Activated naive CD4-positive, alpha-beta T cell treated with anti-CD3 and anti-CD28 coated beads, Interleukin-2, amount 10 ng/mL, durations not matched to agents 7 days and 5 days (primary cell): ENCODE measurements at regions not wholly inside any gene's neighbourhood (a gene's known extent, or its start where the extent isn't known, plus 50 kb on each side); places are given as distances from the start of the nearest gene placed in this dataset.
"Not testable (repeated sequence)": the region's sequence is repeated elsewhere in the genome, so short reads cannot be mapped to it uniquely, and the experiment has no call there.

Source experiments
- CTCF ChIA-PET: fragments of 350-600 bp; sonication (Branson Sonifier 250); formaldehyde crosslinking; loops from one replicate; lab custom pipeline; 2021; ENCODE audit warnings: antibody characterized with exemption; lab: Charles Lee
- DNase-seq: peaks from one replicate; pipeline ENCODE4 v3.0.0-alpha.2; 2020
- H3K27ac Mint-ChIP-seq: one replicate; pipeline ENCODE4 v1.8.0; 2021; ENCODE audit warnings: mild to moderate bottlenecking, moderate library complexity, mixed read lengths
- H3K27me3 Mint-ChIP-seq: one replicate; pipeline ENCODE4 v1.8.0; 2021; ENCODE audit warnings: mild to moderate bottlenecking, mixed read lengths
- H3K36me3 Mint-ChIP-seq: one replicate; pipeline ENCODE4 v1.8.0; 2021; ENCODE audit warnings: mixed read lengths
- H3K4me1 Mint-ChIP-seq: one replicate; pipeline ENCODE4 v1.8.0; 2021; ENCODE audit warnings: mixed read lengths
- H3K4me3 Mint-ChIP-seq: one replicate; pipeline ENCODE4 v1.8.0; 2021; ENCODE audit warnings: mild to moderate bottlenecking, moderate library complexity, mixed read lengths
- H3K9me3 Mint-ChIP-seq: one replicate; pipeline ENCODE4 v1.8.0; 2021; ENCODE audit warnings: mixed read lengths

DNA sequence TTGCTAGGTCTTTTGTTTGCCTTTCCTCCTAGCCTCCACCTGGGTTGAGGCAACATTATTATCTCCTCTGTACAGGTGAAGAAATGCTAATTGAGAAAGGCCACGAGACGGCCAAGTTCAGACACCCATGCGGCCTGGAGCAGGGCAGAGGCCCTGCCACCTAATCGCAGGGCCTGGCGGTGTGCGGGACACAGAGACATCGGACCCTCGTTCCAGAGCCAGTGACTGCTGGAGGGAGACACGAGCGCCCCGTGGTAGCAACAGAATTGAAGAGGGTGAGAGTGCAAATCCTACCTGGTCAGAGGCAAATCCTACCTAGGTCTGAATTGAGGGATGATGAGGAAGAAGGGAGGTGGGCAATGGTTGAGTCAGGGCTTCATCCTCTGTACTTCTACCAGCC lies 113.8 kb upstream of the MEF2A start:
- H3K4me1 Mint-ChIP-seq = peaks cover 44% of the 10 kb centered on the region
- H3K27ac Mint-ChIP-seq = peak overlapping the region; percentile 34
- H3K4me3 Mint-ChIP-seq = no peak overlapping the region
- no peaks in the 10 kb centered on the region for H3K9me3 Mint-ChIP-seq
- H3K27me3 Mint-ChIP-seq = peaks cover 60% of the 10 kb centered on the region
- CTCF ChIA-PET = no interaction called here
- DNase-seq = no peak
- no peaks in the 10 kb centered on the region for H3K36me3 Mint-ChIP-seq

- Mint-ChIP-seq H3K27me3 (peaks cover 57% of the 10 kb centered on the region), H3K36me3 (no peaks in the 10 kb centered on the region), H3K27ac (peak overlapping the region; percentile 21), H3K4me3 (no peak overlapping the region), H3K4me1 (peaks cover 40% of the 10 kb centered on the region), H3K9me3 (no peaks in the 10 kb centered on the region)
- CTCF ChIA-PET = no interaction called here
- no peak for DNase-seq
Observed at GRCh38 chr15:99452728-99453636, 112.8 kb upstream of the MEF2A start.

- Mint-ChIP-seq H3K4me3 (no peak overlapping the region), H3K9me3 (no peaks in the 10 kb centered on the region), H3K36me3 (no peaks in the 10 kb centered on the region), H3K27ac (no peak overlapping the region), H3K27me3 (peaks cover 55% of the 10 kb centered on the region), H3K4me1 (peaks cover 34% of the 10 kb centered on the region)
- no peak for DNase-seq
- CTCF ChIA-PET = no interaction called here
Observed at GRCh38 chr15:99453637-99454030, 112.2 kb upstream of the MEF2A start.

DNA sequence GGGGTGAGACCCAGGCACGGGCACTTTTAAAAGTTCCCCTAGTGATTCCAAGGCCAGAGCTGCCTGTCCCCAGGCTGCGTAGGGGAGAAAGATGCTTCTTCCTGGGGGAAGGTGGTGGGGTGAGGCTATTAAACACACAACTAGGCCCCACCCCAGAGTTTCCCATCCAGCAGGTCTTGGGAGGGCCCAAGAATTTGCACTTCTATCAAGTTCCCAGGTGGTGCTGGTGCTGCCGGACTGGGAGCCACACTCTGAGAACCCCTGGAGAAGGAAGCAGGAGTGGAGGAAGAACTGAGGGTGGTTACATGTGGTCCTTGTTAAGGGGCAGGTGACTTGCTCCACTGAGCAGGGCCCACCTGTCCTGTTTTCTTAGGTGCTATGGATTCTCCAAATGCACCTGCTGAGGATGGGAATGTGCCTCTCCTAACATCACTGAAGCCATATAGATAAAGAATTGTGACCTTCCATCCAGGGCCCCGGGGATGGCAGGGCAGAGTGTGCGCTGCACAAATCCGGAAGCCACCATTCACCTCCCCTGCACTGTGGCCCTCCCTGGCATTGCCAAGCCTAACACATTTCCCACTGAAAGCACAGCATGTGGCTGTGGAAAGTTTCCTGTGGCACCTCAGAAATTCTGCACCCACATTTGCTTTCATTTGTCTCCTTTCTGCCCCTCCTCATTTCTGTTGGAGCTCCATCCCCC lies 111.5 kb upstream of the MEF2A start:
- Mint-ChIP-seq H3K4me3 (no peak overlapping the region), H3K36me3 (no peaks in the 10 kb centered on the region), H3K4me1 (peaks cover 33% of the 10 kb centered on the region), H3K27me3 (peaks cover 51% of the 10 kb centered on the region), H3K9me3 (no peaks in the 10 kb centered on the region), H3K27ac (no peak overlapping the region)
- DNase-seq = no peak
- CTCF ChIA-PET = no interaction called here

- no peaks in the 10 kb centered on the region for H3K36me3 Mint-ChIP-seq
- CTCF ChIA-PET = no interaction called here
- no peak for DNase-seq
- peaks cover 51% of the 10 kb centered on the region for H3K27me3 Mint-ChIP-seq
- H3K4me1 Mint-ChIP-seq = peaks cover 26% of the 10 kb centered on the region
- no peaks in the 10 kb centered on the region for H3K9me3 Mint-ChIP-seq
- H3K4me3 Mint-ChIP-seq = no peak overlapping the region
- no peak overlapping the region for H3K27ac Mint-ChIP-seq
Observed at GRCh38 chr15:99454941-99455788, 110.6 kb upstream of the MEF2A start.

GRCh38 chr15:99455789-99456160 lies 110.0 kb upstream of the MEF2A start:
- Mint-ChIP-seq H3K9me3 (no peaks in the 10 kb centered on the region), H3K36me3 (no peaks in the 10 kb centered on the region), H3K4me1 (peaks cover 20% of the 10 kb centered on the region), H3K27me3 (peaks cover 48% of the 10 kb centered on the region), H3K4me3 (no peak overlapping the region), H3K27ac (no peak overlapping the region)
- CTCF ChIA-PET = no interaction called here
- no peak for DNase-seq

DNA sequence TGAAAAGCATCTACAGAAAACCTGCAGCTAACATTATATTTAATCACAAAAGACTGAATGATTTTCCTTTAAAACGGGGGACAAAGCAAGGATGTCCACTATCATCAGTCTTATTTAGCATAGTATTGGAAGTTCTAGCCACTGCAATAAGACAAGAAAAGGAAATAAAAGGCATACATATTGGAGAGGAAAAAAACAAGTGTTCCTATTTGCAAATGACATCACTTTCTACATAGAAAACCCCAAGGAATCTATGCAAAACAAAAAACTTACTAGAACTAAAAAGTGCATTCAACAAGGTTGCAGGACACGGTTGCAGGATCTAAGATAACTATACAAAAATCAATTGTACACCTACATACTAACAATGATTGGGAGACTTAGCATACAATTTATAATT lies 101.6 kb upstream of the MEF2A start:
- Mint-ChIP-seq H3K27ac (no peak overlapping the region), H3K27me3 (peaks cover 13% of the 10 kb centered on the region), H3K9me3 (peaks cover 15% of the 10 kb centered on the region), H3K4me1 (no peaks in the 10 kb centered on the region), H3K36me3 (no peaks in the 10 kb centered on the region), H3K4me3 (no peak overlapping the region)
- no peak for DNase-seq
- CTCF ChIA-PET = no interaction called here

DNA sequence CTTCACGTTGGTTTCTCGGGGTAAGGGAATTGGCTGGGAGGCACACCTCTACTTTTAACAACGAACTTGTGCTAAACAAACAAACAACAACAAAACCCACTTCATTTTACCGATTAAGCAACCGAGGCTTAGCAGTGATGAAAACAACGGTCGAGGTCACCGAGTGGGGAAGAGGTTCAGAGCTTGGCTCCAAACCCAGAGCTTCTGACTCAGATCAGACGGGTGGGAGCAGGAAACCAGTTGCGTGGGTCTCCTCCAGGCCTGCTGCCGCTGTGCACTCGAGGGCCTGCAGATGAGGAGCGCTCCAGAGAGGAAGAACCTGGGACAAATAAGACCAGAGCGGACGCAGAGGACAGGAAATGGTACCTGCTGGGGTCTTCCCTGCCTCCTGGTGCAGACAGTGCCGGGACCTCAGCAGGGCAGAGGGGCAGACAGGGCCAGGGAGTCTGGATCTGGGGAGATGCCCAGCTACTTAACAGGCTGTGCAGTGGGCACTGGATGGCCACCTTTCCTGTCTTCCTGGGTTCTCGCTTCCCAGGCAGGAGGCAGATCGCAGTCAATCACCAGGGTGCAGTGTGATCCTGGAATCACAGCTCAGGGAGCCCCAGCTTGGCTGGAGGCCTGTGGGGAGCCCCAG lies 99.0 kb upstream of the MEF2A start:
- peaks cover 21% of the 10 kb centered on the region for H3K27me3 Mint-ChIP-seq
- no peak for DNase-seq
- H3K9me3 Mint-ChIP-seq = peaks cover 15% of the 10 kb centered on the region
- H3K36me3 Mint-ChIP-seq = no peaks in the 10 kb centered on the region
- H3K27ac Mint-ChIP-seq = no peak overlapping the region
- H3K4me1 Mint-ChIP-seq = no peaks in the 10 kb centered on the region
- CTCF ChIA-PET = no interaction called here
- H3K4me3 Mint-ChIP-seq = no peak overlapping the region

DNA sequence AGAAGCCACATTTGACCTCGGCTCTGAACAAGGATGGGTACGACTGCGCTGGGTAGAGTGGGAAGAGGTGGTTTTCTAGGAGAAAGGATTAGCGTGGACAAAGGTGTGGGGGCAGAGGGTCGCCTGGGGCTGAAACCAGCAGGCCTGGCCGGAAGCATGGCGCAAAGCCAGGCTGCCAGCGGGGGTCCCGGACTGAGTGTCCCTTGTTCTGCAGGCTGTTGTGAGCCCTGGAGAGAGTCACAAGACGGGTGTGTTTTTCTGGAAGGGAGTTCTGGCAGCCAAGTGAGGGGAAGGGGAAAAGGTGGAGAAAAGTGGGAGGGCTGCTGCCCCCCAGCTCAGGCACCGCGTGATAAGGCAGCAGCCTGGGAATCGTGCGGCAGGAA lies 98.5 kb upstream of the MEF2A start:
- CTCF ChIA-PET = no interaction called here
- Mint-ChIP-seq H3K36me3 (no peaks in the 10 kb centered on the region), H3K4me3 (no peak overlapping the region), H3K27ac (no peak overlapping the region), H3K4me1 (no peaks in the 10 kb centered on the region), H3K27me3 (peaks cover 21% of the 10 kb centered on the region), H3K9me3 (peaks cover 15% of the 10 kb centered on the region)
- DNase-seq = no peak

- peaks cover 15% of the 10 kb centered on the region for H3K9me3 Mint-ChIP-seq
- CTCF ChIA-PET = no interaction called here
- no peaks in the 10 kb centered on the region for H3K4me1 Mint-ChIP-seq
- peaks cover 25% of the 10 kb centered on the region for H3K27me3 Mint-ChIP-seq
- no peak overlapping the region for H3K27ac Mint-ChIP-seq
- DNase-seq = no peak
- no peak overlapping the region for H3K4me3 Mint-ChIP-seq
- no peaks in the 10 kb centered on the region for H3K36me3 Mint-ChIP-seq
Observed at GRCh38 chr15:99467853-99468464, 97.8 kb upstream of the MEF2A start.

GRCh38 chr15:99470204-99470603 lies 95.6 kb upstream of the MEF2A start:
- peaks cover 32% of the 10 kb centered on the region for H3K27me3 Mint-ChIP-seq
- H3K27ac Mint-ChIP-seq, CTCF ChIA-PET, H3K9me3 Mint-ChIP-seq, H3K4me1 Mint-ChIP-seq, H3K36me3 Mint-ChIP-seq, DNase-seq, H3K4me3 Mint-ChIP-seq: not testable (repeated sequence)

GRCh38 chr15:99472416-99473145 lies 93.2 kb upstream of the MEF2A start:
- Mint-ChIP-seq H3K27ac (no peak overlapping the region), H3K4me1 (peaks cover 15% of the 10 kb centered on the region), H3K36me3 (no peaks in the 10 kb centered on the region), H3K9me3 (no peaks in the 10 kb centered on the region), H3K27me3 (peaks cover 27% of the 10 kb centered on the region), H3K4me3 (no peak overlapping the region)
- CTCF ChIA-PET = no interaction called here
- DNase-seq = no peak
